ENCODE measurements at regions not wholly inside any gene's neighbourhood (a gene's known extent, or its start where the extent isn't known, plus 50 kb on each side); places are given as distances from the start of the nearest gene placed in this dataset.

- no peak overlapping the region for H3K4me3 ChIP-seq (ENCODE audit: control insufficient read depth, low read depth, low read length)
- TF ChIP-seq CTCF (IDR thresholded peaks at IDR 0.05; ENCODE audit: control insufficient read depth, insufficient read depth, low read depth, low read length, missing control alignments): no peak
- no peak for DNase-seq (ENCODE audit: low read depth)
Measured at GRCh38 chr15:94555841-94556519, 324.6 kb downstream of the MCTP2 start.

- H3K4me3 ChIP-seq (ENCODE audit: control insufficient read depth, low read depth, low read length): no peak overlapping the region
- no peak for TF ChIP-seq CTCF (IDR thresholded peaks at IDR 0.05; ENCODE audit: control insufficient read depth, insufficient read depth, low read depth, low read length, missing control alignments)
- no peak for DNase-seq (ENCODE audit: low read depth)
Measured at GRCh38 chr15:94561036-94561689, 329.8 kb downstream of the MCTP2 start.

- no peak for TF ChIP-seq CTCF (IDR thresholded peaks at IDR 0.05; ENCODE audit: control insufficient read depth, insufficient read depth, low read depth, low read length, missing control alignments)
- no peak overlapping the region for H3K4me3 ChIP-seq (ENCODE audit: control insufficient read depth, low read depth, low read length)
- DNase-seq (ENCODE audit: low read depth): no peak
Measured at GRCh38 chr15:94563456-94563855, 332.1 kb downstream of the MCTP2 start.

- TF ChIP-seq CTCF (IDR thresholded peaks at IDR 0.05; ENCODE audit: control insufficient read depth, insufficient read depth, low read depth, low read length, missing control alignments): peak; percentile 11
- no peak for DNase-seq (ENCODE audit: low read depth)
- H3K4me3 ChIP-seq (ENCODE audit: control insufficient read depth, low read depth, low read length): no peak overlapping the region
Measured at GRCh38 chr15:94576889-94577533, 345.6 kb downstream of the MCTP2 start.

- no peak for TF ChIP-seq CTCF (IDR thresholded peaks at IDR 0.05; ENCODE audit: control insufficient read depth, insufficient read depth, low read depth, low read length, missing control alignments)
- DNase-seq (ENCODE audit: low read depth): no peak
- H3K4me3 ChIP-seq (ENCODE audit: control insufficient read depth, low read depth, low read length): no peak overlapping the region
Measured at GRCh38 chr15:94579286-94579685, 347.9 kb downstream of the MCTP2 start.

GRCh38 chr15:94580211-94580885 is 349.0 kb downstream of the MCTP2 start:
- H3K4me3 ChIP-seq (ENCODE audit: control insufficient read depth, low read depth, low read length): no peak overlapping the region
- DNase-seq (ENCODE audit: low read depth): no peak
- no peak for TF ChIP-seq CTCF (IDR thresholded peaks at IDR 0.05; ENCODE audit: control insufficient read depth, insufficient read depth, low read depth, low read length, missing control alignments)

All from AG09309 (cell line).